ENCODE measurements at regions not wholly inside any gene's neighbourhood (a gene's known extent, or its start where the extent isn't known, plus 50 kb on each side); places are given as distances from the start of the nearest gene placed in this dataset.

DNA sequence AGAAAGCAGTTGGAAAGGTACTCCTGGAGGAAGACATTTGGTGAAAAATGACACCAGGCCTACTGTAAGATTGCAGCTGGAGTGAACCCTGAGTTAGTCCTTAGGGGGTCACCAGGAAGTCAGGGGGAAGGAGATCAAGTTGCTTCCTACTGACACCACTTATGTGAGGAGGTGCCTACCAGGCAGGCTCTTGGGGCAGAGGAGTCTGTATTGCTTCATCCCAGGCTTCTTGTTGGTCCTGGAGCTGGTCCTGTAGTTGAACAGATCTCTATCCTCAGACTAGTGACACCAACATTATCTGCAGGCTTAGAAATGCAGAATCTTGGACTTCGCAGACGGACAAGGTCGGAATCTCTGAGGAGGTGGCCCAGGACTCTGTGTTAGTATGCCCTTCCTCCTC is 116.0 kb upstream of the ARGLU1 start:
- DNase-seq = no peak

DNA sequence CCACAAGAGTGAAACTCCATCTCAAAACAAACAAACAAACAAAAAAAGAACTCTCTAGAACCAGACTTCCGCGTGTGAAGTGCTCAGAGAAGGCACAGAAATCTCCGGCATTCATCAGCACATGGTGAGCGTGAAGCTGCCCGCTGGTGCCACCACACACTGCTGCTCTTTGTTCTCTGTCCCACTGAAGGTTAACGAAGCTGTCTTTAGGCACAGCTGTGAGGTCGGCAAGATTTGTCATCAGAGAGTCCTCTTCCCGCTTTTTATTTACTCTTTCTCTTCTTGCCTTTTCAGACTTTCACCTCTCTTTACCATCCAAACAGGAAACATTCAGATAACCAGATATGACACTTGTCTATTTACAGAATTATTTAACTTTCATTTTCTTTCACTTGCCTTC is 115.2 kb upstream of the ARGLU1 start:
- no peak for DNase-seq

DNA sequence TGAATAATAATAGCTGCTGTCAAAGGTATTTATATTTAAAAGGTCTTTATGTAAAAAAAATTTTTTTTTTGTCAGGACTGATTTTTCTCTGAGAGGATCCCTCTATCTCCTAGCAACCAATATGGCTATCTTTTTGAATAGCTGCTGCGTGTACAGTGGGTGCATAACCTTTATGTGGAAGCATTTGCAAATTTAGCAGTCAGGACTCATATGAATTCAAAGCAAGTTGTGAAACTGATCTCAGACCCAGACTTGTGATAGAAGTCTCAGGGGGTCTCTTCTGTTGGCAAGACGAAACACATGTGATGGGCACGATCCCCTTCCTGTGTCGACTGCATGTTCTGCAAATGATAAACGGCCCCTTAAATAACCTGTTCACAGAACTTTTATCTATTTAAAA is 114.1 kb upstream of the ARGLU1 start:
- no peak for DNase-seq

DNA sequence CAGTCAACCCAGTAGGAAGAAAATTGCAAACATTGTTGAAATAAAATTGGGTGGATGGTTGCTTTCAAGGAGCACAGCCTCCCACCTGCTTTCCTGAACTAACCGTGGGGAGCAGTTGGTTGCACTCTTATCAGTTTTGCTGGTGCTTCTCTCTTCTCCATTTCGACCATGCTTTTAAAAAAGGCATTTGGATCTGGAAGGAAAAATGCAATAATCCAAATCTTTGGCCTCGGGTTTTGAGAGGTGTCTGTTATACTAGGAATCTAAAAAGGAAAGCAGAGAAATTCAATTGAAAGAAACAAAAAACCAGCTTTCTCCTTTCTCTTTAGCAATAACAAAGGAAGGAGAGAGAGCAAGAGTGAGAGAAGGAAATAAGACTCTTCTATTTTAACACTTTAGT is 113.6 kb upstream of the ARGLU1 start:
- no peak for DNase-seq

DNA sequence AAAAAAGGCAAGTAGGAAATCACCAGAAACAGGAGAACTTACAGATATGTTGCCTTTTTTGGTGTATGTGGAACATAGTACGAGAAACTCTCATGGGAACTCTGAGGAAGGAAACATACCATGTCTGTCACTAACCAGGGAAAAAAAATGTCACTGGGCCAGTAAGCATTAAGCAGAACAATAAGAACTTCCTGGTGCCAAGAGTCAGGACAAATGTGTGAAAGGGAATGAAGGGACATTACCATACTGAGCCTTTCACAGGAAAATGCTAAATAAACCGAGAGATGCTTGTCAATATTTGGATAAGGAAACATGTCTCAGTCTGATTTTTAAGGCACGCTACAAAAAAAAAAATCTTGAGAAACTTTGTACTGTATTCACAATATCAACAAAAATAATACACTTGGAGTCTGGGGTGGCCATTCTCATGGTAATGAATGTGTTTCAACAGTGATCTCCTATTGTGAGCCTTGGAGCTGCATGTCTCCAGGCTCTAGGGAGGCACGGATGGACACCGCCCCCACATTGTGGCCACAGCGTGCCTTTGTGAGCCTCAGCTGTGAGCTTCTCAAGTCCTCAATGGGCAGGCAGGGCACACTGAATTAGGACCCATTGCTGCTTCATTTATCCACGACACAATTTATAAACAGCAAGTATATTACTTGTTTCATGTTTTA is 113.0 kb upstream of the ARGLU1 start:
- no peak for DNase-seq

DNA sequence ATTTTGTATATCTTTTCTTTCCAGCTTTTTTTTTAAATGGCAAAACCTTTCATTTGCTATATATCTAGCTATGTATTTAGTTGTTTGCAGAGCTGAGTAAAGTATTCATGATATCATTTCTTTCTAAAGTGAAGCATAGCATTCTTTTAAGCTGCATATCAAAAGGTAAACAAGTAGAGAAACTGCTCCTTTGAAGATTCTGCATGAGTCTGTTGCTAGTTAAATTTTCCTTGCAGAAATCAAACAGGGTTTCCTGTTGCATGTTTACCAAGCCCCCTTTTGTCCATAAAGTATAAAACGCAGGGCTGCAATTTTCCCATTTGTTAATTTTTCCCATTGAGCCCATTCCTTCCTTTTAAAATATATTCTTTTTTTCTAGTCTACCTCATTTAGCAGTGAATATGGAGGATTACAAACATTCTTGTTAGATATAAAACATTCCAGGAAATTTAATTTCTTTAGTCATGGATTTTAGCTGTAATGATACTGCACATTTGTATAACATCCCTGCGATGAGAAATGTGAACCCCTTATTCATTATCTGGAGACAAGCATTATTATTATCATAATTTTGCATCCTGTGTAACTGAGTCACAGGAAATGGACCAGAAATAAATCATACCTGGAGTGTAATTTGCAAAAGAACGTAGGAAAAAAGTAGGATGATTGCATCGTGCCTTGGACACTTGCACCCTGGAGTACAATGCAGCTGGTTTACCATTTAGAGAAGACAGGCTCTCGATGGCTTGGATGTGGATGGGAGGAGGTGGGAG is 110.9 kb upstream of the ARGLU1 start:
- no peak for DNase-seq

DNA sequence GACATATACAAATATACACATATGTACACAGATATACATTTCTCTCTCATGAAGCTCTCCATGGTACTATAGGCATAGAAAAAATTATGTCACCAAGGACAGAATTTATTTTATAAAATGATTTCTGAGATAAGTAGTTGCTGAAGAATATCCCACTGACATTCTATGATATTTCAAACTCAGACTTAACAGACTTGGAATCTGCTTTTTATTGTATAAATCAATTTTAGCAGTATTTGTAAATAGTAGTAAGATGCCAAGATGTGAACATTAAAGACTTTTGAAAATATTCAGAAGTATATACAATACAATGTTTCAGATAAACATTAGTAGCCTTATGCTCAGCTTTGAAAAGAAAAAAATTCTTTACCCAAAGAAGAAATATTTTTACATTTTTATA is 107.4 kb upstream of the ARGLU1 start:
- no peak for DNase-seq

DNA sequence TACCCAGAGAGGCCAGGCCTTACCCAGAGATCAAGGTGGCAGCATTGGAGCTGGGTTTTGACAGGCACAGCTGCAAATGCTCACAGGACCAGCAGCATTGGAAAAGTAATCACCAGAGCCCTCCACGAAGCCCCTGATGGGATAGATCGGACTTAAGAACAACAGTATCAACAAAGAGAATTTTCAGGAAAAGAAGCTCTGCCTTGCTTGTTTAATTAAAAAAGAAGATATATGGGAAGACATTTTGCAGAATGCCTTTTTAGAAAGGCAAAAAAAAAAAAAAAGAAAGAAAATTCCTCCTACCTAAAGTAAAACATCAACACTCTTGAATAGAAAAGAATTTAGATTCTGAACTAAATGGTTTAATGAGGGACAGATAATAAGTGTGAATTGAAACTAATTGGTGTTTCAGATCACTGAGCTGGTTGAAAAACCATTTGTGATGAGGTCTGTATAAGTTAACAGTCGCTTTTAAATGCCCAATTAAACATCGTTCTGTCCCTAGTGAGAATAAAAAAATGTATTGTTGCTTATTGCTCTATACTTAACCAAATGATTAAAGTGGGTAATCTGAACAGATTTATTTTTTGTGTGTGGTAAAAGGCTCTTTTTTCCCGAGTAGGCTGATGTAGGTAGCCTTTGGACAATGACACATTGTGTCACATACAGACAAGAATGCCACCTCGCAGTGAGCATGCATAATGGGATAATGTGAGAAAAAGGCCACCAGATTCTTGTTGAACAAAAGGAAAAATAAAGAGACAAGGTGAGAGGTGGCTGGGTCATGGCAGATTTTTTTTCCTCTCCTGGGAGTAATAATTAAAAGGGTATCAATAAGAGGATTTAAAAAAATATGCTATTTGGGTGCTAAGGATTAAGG is 93.0 kb upstream of the ARGLU1 start:
- no peak for DNase-seq

DNA sequence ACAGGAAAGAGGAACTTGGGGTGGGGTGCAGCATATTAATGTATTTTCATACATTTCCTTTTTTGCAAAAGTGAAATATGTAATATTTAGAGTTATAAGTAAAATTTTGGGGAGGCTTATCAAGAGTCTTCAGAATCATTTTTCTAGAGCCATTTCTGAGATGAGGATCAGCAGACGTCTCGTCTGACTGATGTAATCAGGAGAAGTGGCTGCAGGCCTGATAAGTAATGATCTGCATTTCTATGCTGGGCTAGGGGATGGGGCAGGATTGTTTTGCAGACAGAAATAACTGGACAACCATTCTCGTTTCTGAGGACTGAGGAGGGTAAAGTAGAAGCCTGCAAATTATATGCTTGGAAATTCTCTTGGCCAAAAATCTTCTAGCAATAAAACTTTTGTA is 89.2 kb upstream of the ARGLU1 start:
- DNase-seq = no peak

DNA sequence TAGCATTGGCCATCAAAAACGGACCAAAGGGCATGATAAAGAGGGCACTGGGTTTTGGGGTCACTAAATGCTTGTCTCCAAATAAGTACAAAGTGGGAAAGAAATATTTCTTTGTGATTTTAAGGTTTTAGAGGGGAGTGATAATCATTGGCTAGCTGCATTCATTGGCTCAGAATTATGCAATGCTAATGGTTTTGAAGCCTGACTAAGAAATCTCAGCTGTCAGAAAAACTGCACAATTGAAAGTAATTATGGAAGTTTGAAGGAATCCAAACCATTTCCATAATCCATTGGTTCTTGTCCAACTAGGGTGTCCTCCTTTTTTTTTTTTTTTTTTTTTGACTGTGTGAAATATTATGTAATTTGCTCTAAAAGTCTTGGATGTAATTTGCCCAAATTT is 88.2 kb upstream of the ARGLU1 start:
- DNase-seq = no peak

DNA sequence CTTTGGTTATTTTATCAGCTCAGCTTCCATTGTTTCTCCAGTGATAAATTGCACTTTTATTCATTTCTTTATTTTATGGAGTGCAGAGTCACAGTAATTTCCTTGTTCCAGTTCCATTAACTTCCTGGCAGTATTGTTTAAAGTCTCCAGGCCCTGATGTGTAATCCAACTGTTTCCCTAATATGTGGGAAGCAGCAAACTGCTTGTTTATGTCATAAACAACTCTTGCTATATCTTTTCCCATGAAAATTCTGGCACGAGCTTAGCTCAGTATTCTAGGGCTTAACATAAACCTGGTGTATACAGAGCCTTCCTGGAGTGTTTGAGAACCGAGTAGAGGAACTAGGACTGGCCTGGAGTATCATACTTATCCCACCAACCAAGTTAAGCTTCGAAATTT is 83.5 kb upstream of the ARGLU1 start:
- DNase-seq = no peak

DNA sequence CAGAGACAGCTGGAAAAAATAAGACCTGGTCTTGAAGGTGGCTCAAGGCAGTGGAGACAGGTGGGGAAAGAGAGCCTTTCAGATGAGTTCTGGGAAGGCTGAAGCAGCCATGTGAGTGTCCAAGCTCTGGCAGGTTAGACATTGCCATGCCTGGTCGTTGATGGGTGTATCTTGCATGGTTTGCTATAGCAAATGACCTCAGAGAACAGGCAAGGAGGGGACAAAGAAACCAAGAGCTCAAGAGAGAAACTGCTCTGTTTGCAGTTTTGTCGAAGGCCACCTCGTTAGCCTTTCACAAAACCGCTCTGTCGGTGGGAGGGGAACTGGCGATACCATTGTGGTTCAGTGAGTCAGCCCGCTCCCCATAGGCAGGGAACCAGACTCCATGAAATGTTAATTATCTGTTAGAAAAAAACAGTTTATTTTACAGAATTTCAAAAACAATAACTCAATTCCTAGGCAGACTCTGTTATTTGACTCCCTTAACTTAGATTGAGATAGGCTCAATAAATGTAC is 82.8 kb upstream of the ARGLU1 start:
- DNase-seq = no peak

DNA sequence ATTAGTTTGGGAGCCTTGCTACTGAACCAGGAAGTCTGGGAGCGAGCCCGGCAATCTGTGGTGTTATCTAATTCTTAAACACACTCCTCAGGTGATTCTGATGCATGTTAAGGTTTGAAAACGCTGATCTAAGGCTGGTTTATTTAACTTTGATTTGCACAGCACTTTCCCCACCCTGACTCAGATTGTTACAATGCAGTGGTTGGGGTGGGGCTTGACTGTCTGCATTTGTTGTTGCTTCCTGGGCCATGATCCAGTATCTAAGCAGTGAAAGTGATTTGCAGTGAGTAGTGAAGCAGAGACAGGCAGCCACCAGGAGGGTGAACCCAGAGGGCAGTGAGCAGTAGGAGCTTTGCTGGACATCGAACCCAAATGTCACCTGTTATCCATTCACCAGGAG is 81.6 kb upstream of the ARGLU1 start:
- no peak for DNase-seq

DNA sequence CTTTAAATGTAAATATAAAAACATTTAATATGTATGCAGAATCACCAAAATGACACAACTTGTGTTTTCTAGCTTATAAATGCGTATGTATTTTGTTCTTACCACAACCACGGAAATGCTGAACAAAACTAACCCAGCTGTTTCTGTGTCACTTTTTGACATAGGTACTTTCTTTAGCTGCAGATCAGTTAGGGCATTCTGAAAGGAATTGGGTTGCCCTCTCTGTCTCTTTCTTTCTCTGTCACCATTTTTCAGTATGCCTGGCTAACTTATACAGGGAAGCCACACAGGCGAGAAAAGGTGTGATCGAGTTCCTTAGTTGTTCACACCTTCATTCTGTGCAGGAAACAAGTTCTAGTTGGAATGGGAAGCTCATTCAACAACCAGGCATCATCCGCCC is 72.6 kb upstream of the ARGLU1 start:
- DNase-seq = no peak

DNA sequence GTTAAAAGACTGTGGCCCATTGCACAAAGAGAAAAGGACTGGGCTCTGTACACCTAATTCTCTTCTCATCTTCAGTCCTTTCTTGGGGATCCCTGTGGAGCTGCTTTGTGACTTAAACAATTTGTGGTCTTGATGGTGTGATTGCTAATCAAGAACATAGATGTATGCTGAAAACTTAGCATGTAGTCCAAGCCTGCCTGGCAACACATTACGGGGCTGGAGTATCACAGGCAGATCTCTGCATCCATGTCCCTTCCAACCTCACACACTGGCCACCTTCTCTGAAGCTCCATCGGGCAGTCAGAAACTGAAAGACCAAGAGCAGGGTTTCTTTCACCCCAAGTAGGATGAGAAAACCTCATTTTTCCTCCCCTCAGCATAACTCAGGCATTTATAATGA is 69.6 kb upstream of the ARGLU1 start:
- DNase-seq = no peak

DNA sequence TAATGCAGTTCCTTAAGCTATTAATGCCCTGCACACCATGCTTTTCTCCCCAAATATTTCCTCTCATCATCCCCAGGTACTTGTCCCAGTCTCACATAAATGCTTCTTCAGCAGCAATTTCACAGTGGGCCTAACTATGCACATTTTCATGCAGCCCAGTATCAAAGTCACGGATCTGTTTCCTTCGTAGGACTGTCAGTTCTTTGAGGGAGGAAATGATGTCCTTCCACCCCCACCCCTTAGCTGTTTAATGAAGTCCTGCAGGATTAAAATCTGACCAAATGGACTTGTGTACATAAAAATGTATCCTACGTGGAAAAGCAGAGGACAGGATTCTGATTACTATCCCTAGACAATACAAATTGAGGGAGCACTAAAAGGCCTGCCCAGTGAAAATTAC is 68.6 kb upstream of the ARGLU1 start:
- no peak for DNase-seq

DNA sequence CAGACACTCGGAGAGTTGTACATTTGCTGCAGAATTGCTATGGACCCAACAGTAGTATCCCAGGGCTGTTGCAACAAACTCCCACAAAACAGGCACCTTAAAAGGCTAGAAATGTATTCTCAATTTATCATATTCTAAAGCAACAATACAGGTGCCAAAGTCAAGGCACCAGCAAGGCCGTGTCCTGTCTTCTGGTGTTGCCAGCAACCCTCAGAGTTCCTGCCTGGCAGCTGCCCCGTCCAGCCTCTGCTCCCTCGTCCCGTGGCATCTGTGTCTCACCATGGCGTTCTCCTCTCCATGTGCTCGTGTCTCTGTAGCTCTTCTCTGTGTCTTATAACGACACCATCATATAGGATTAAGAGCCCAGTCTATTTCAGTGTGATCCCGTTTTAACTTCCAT is 67.7 kb upstream of the ARGLU1 start:
- DNase-seq = no peak

DNA sequence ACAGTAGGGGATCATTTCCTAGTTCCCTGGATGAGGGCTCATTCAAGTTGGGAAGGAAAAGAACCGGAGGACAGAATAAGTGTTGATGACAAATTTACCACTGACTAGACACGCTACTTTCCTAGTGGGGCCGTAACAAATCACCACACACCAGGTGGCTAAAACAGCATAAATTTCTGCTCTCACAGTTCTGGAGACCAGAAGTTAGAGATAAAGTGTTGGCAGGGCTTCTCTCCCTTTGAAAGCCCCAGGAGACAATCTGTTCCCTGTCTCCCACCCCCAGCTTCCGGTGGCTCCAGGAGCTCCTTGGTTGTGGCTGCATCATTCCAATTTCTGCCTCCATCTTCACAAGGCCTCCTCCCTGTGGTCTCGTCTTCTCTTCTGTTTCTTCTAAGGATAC is 65.4 kb upstream of the ARGLU1 start:
- DNase-seq = no peak

DNA sequence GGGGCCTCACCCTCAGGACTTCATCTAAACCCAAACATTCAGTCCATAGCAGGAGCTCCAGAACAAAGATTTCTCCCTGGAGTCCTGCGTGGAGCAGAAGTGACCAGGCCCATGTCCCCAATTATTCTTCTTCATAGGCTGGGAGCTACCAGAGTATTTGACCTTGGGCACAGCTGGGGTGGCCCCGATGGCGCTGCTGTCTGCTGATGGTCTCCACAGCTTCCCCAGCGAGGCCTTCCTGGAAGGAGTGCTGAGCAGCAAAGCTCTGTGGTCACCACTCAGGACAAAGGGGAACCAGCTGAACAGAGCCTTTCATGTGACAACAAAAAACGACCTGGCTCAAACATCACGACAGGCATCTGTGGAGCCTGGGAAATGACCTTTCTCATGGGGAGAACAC is 62.7 kb upstream of the ARGLU1 start:
- DNase-seq = no peak

DNA sequence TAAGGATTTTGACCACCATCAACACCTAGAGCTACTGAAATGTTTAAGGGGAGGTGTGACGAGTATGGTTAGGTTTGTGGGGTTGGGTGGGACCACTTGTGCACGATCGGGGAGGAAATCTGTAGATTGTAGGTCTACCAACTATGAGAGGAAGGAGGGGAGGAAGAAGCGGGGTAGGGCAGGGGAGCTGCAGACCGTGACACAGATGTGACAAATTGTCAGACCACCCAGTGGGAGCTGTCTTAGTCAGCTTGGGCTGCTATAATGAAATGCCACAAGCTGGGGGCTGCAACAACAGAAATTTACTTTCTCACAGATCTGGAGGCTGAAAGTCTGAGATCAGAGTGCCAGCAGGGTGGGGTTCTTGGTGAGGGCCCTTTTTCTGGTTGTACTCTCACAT is 62.2 kb upstream of the ARGLU1 start:
- DNase-seq = no peak

DNA sequence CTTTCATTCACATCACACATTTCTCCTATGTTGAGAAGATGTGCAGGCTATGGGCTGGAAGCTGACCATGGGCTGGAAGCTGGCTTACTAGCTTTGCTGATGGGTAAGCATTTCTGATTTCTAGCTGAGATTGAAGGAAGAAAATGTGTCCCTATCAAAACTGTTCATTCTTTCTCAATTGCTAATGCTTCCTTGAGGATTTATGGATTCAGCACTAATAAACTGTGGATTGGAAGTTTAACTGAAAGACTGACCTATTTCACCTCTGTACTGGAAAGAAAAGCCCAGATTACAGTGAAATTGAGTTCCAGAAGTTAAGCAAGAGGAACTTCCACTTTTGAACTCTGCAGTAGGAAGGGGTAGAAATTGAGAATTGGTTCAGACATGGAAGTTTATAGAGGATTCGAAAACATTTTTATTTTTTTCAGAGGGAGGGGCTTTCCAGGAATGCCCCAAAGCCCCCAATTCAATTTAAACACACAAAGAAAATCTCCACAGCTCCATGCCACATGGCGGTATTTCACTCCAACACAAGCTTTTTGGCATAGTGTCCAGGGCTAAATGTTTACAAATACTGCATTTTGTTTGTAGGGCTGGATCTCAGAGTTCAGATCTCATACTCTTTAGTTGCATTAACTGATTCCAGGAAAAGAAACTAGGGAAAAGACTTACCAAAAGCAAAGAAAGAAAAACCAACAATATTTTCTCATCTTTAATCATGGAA is 61.2 kb upstream of the ARGLU1 start:
- DNase-seq = no peak

DNA sequence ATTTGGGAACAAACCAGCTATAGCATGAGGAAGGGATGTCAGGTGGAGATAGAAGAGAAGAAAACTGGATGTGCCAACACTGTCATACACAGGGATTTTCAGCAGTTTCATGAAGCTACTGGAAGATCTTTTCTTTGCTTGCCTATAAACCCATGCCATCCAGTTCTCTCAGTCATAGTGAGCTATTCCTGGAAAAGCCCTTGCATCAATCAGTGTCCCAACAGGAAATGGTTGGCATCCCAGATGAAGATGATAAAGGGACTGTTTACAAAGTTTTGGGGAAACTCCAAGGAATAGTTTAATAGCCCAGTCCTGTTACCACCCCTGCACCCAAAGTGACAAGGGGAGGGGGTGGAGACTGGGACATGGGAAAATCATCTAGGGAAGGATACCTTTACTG is 58.5 kb upstream of the ARGLU1 start:
- no peak for DNase-seq

DNA sequence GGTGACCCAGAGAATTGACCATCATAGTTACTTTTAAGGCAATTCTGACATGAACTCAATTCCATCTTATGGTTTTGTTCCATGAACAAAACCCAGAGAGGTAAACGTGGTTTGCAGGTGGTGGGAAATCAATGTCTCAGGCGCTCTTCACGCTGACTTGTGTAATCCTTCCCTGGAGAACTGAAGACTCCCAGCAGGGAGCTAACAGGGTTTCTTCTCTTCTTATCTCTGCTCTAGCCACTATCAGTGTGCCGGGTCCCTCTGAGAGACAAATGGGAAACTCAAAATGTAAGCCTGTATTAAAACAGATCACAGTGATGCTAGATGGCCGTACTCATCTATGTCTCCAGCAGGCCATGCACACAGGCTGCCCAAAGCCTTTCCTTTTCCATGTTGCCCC is 57.6 kb upstream of the ARGLU1 start:
- no peak for DNase-seq

Data from NCI-H1436 treated with DMSO at 0.1 percent for 48 hours (cell line).